ENCODE measurements at regions not wholly inside any gene's neighbourhood (a gene's known extent, or its start where the extent isn't known, plus 50 kb on each side); places are given as distances from the start of the nearest gene placed in this dataset.

GRCh38 chr15:45795440-45796069 is 160.7 kb downstream of the SQOR start:
- TF ChIP-seq YY1 (IDR thresholded peaks at IDR 0.05; ENCODE audit: low read depth), result no peak
- TF ChIP-seq TEAD4 (IDR thresholded peaks at IDR 0.05), result 0 out of 2 replicates have a peak, but pooled peaks have one; percentile 14
- no peak for TF ChIP-seq MAX (IDR thresholded peaks at IDR 0.05)
- TF ChIP-seq NFIC (IDR thresholded peaks at IDR 0.05), result no peak
- no peak for TF ChIP-seq TAF1 (IDR thresholded peaks at IDR 0.05; ENCODE audit: low read depth)
- no peak for TF ChIP-seq FOXM1 (IDR thresholded peaks at IDR 0.05; ENCODE audit: borderline replicate concordance, low read depth)
- peak; percentile 69 for TF ChIP-seq RAD21 (IDR thresholded peaks at IDR 0.05; ENCODE audit: low read depth)
- TF ChIP-seq USF1 (IDR thresholded peaks at IDR 0.05), result no peak
- no peak for TF ChIP-seq EP300 (IDR thresholded peaks at IDR 0.05; ENCODE audit: borderline replicate concordance)
- TF ChIP-seq EGR1 (IDR thresholded peaks at IDR 0.05), result no peak
- TF ChIP-seq REST (IDR thresholded peaks at IDR 0.05; ENCODE audit: low read depth), result no peak
